CD4-positive, CD25-positive, alpha-beta regulatory T cell (primary cell): ENCODE measurements at regions not wholly inside any gene's neighbourhood (a gene's known extent, or its start where the extent isn't known, plus 50 kb on each side); places are given as distances from the start of the nearest gene placed in this dataset.

Experiments used
- ATAC-seq, 2 donors: fragments of 150-1000 bp; cut with Tn5 transposase; one replicate each; pipeline ENCODE4 v1.10.0; 2021; ENCODE audit warnings: low read depth in 2 of 2, moderate number of reproducible peaks in 2 of 2, moderate library complexity in 1 of 2
- DNase-seq, 3 donors: peaks; one replicate each; pipeline versions ENCODE4 v3.0.0 to v3.0.0-alpha.2; 2012 to 2022; ENCODE audit warnings: mixed read lengths in 1 of 3
- H3K27ac ChIP-seq: one replicate; pipeline ENCODE4 v1.7.0; 2013; ENCODE audit warnings: mild to moderate bottlenecking, low read length; ENCODE audit not compliant: insufficient read depth, poor library complexity, severe bottlenecking
- H3K27me3 ChIP-seq: one replicate; pipeline ENCODE4 v1.7.0; 2013; ENCODE audit warnings: low read length; ENCODE audit not compliant: control insufficient read depth, insufficient read depth
- H3K36me3 ChIP-seq: one replicate; pipeline ENCODE4 v1.7.0; 2013; ENCODE audit warnings: mild to moderate bottlenecking, low read length, moderate library complexity; ENCODE audit not compliant: control insufficient read depth, insufficient read depth
- H3K4me1 ChIP-seq: 2 replicates; pipeline ENCODE4 v1.7.0; 2013; ENCODE audit warnings: mild to moderate bottlenecking, low read length; ENCODE audit not compliant: insufficient read depth, control insufficient read depth, poor library complexity, severe bottlenecking
- H3K4me3 ChIP-seq: one replicate; pipeline ENCODE4 v1.7.0; 2013; ENCODE audit warnings: low read depth, mild to moderate bottlenecking, low read length, moderate library complexity
- H3K9me3 ChIP-seq, 2 experiments: 1 replicate in 1 of 2; 2 replicates in 1 of 2; pipeline ENCODE4 v1.7.0; 2013; ENCODE audit warnings: low read length in 2 of 2, mild to moderate bottlenecking in 1 of 2, moderate library complexity in 1 of 2; ENCODE audit not compliant: control insufficient read depth in 2 of 2
- H3K27ac Mint-ChIP-seq, 3 donors: one replicate each; pipeline ENCODE4 v1.8.0; 2020 to 2022; ENCODE audit warnings: mild to moderate bottlenecking in 3 of 3, mixed read lengths in 3 of 3, moderate library complexity in 2 of 3
- H3K27me3 Mint-ChIP-seq: one replicate; pipeline ENCODE4 v1.8.0; 2022; ENCODE audit warnings: mild to moderate bottlenecking, mixed read lengths
- H3K36me3 Mint-ChIP-seq: one replicate; pipeline ENCODE4 v1.8.0; 2020; ENCODE audit warnings: mixed read lengths
- H3K4me1 Mint-ChIP-seq, 4 donors: one replicate each; pipeline ENCODE4 v1.8.0; 2020 to 2022; ENCODE audit warnings: mixed read lengths in 4 of 4, mild to moderate bottlenecking in 1 of 4
- H3K4me3 Mint-ChIP-seq, 4 donors: one replicate each; pipeline ENCODE4 v1.8.0; 2020 to 2022; ENCODE audit warnings: mild to moderate bottlenecking in 4 of 4, mixed read lengths in 4 of 4, moderate library complexity in 3 of 4
- H3K9me3 Mint-ChIP-seq, 7 donors: one replicate each; pipeline ENCODE4 v1.8.0; 2020 to 2022; ENCODE audit warnings: mixed read lengths in 7 of 7, mild to moderate bottlenecking in 3 of 7, moderate library complexity in 2 of 7

DNA sequence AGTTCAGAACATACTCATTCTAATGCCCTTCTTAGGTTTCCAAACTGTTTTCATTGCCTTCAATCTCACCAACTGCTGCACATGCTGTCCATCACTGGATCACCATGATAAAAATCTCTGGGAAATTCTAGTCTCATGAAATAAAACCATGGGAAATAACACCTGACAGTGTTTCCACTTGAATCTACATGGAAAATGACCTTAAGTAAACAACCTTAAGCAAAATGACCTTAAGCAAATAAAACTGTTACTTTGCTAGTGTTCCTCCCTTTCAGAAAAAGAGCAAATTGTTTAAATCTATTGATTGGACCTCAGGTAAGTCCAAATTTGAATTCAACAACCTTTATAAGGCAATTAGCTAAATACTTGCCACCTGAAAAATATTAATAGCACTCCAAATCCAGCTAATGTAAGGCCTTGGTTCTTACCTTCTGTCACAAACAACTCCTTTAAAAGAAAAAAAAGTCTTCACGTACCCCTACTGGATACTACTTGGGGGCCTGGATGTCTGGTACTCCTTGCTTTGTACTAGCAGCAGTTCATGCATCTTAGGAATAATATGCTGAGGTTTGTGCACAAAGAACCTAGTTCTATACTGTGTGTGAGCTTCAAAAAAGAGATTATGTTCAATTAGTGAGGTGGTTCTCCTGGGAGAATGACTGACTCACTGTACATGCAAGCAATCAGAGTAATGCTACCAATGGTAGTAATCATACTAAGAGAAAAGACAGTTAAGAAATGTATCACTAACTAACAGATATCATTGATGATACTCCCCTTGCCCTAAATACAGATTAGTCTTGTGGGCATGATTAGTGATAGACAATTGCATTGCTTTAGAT, 630.4 kb downstream of the PSAT1 start:
- no peaks in the 10 kb centered on the region for H3K36me3 ChIP-seq
- Mint-ChIP-seq H3K27ac (no peak overlapping the region), H3K4me3 (no peak overlapping the region), H3K9me3 (peaks cover 0 to 6% (median 0%) of the 10 kb centered on the region in 7 donors), H3K27me3 (no peaks in the 10 kb centered on the region), H3K4me1 (no peaks in the 10 kb centered on the region), H3K36me3 (no peaks in the 10 kb centered on the region)
- H3K4me3 ChIP-seq: no peak overlapping the region
- no peaks in the 10 kb centered on the region for H3K27me3 ChIP-seq
- H3K4me1 ChIP-seq: no peaks in the 10 kb centered on the region
- no peak overlapping the region for H3K27ac ChIP-seq
- ATAC-seq (no peak), DNase-seq (no peak)
- H3K9me3 ChIP-seq: no peaks in the 10 kb centered on the region

DNA sequence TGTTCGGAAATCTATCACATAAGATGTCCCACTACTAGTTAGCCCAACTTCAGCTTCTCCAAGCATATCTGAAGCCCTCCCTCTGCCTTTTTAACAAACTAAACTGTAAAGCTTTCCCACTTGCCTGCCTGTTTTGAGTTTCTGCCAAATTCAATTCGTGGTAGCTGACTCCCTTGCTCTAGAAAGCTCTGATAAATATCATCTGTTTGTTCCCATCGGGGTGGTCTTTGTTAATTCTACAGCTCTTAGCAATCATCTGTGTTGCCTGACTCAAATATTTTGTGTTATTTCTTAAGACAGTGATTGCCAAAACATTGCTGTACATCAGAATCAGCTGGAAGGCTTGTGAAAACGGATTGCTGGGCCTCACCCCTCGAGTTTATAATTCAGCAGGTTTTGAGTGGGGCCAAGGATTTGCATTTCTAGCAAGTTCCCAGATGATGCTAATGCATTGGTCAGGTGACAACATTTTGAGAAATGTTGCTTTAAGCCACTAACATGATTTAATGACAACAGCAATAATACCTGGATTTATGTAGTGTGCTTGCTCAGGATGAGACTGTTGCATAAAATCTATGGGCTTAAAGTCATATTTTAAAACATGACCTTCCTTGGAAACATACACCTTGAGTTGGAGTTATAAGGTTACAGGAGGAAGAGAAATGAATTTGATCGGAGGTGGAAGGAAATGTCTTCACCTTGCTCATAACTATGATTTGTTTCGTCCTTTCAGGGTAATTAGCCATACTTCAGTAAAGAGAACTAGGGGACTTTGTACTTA, 631.9 kb downstream of the PSAT1 start:
- Mint-ChIP-seq H3K4me1 (no peaks in the 10 kb centered on the region), H3K27me3 (no peaks in the 10 kb centered on the region), H3K36me3 (no peaks in the 10 kb centered on the region), H3K9me3 (peaks cover 0 to 7% (median 0%) of the 10 kb centered on the region in 7 donors), H3K27ac (no peak overlapping the region), H3K4me3 (no peak overlapping the region)
- ATAC-seq (no peak), DNase-seq (no peak)
- Histone ChIP-seq H3K27ac (no peak overlapping the region), H3K4me3 (no peak overlapping the region), H3K27me3 (no peaks in the 10 kb centered on the region), H3K9me3 (no peaks in the 10 kb centered on the region), H3K4me1 (no peaks in the 10 kb centered on the region), H3K36me3 (no peaks in the 10 kb centered on the region)

DNA sequence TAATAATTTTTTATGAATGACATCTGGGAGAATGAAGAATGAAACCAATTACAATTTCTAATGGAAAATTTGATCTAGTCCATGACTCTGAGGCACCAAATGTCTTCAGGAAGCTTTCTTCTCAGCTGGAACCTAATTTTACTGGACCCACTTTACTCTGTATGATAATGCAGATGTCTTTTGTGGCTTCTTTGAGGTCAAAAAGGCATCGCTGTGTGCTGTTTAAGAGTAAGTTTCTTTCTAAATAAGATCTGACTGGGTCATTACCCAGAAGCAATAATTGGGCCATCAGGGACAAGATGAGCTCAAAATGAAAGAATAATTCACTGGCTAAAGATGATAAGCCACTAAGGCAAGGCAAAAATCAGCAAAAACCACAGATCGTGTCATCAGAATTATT, 633.4 kb downstream of the PSAT1 start:
- no peaks in the 10 kb centered on the region for H3K27me3 Mint-ChIP-seq
- Histone ChIP-seq H3K4me3 (no peak overlapping the region), H3K36me3 (no peaks in the 10 kb centered on the region), H3K27ac (no peak overlapping the region), H3K27me3 (no peaks in the 10 kb centered on the region), H3K9me3 (no peaks in the 10 kb centered on the region), H3K4me1 (no peaks in the 10 kb centered on the region)
- H3K36me3 Mint-ChIP-seq: no peaks in the 10 kb centered on the region
- H3K9me3 Mint-ChIP-seq: peaks cover 0 to 7% (median 1%) of the 10 kb centered on the region in 7 donors
- H3K4me1 Mint-ChIP-seq: no peaks in the 10 kb centered on the region
- DNase-seq (no peak), ATAC-seq (no peak)
- no peak overlapping the region for H3K4me3 Mint-ChIP-seq
- H3K27ac Mint-ChIP-seq: no peak overlapping the region

DNA sequence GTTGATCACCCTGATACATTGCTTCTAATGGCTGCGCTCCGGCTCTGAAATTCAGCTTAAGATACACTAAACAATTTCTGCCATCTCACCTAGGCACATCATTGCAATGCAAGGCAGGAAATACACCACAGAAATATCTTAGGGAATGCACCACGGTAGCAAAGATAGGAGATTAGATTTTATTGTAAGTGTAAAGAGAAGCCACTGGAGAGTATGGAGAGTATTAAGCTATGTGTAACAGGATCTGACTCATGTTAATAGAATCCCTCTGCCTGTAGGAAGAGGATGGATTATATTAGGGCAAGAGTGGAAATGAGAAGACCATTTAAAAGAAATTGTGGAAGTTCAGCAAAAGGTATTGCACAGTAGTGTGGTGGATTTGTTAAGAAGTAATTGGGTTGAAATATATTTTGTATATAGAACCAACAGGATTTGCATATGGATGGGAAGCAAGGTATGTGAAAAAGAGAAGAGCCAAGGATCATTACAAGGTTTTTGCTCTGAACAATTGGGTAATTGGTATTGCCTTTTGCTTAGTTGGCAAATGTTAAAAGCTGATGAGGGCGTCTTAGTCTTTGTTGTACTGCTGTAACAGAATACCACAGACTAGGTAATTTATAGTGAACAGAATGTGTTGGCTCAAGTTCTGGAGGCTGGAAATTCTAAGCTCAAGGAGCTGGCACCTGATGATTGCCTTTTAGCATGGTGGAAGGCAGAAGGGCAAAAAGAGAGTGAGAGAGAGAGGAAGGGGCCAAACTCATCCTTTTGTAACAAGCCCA, 636.1 kb downstream of the PSAT1 start:
- Mint-ChIP-seq H3K27me3 (no peaks in the 10 kb centered on the region), H3K27ac (no peak overlapping the region), H3K4me1 (no peaks in the 10 kb centered on the region), H3K36me3 (no peaks in the 10 kb centered on the region), H3K9me3 (peaks cover 0 to 9% (median 4%) of the 10 kb centered on the region in 7 donors), H3K4me3 (no peak overlapping the region)
- ATAC-seq (no peak), DNase-seq (no peak)
- H3K4me1 ChIP-seq: no peaks in the 10 kb centered on the region
- H3K27me3 ChIP-seq: no peaks in the 10 kb centered on the region
- H3K9me3 ChIP-seq: no peaks in the 10 kb centered on the region
- no peaks in the 10 kb centered on the region for H3K36me3 ChIP-seq
- no peak overlapping the region for H3K27ac ChIP-seq
- no peak overlapping the region for H3K4me3 ChIP-seq

DNA sequence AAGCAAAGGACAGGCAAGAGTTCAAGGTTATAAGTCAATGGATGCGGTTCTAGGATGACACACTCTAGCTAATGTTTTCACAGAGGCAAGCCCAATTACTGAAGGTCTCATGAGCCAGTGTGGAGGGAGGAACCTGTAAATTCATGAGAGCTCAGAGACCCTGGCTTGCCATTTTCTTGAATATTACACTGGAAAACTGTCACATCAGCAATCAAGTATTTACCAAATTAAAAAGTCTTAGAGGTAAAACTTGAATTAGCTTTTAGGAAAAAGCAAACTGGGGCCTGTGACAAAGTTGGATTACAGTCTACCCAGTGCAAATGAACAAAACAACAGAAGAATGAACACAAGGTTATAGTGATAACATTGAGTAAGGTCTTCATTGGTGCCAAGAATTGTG, 636.9 kb upstream of the TLE4 start:
- no peak for DNase-seq
- no peaks in the 10 kb centered on the region for H3K4me1 Mint-ChIP-seq
- H3K9me3 ChIP-seq: no peaks in the 10 kb centered on the region

DNA sequence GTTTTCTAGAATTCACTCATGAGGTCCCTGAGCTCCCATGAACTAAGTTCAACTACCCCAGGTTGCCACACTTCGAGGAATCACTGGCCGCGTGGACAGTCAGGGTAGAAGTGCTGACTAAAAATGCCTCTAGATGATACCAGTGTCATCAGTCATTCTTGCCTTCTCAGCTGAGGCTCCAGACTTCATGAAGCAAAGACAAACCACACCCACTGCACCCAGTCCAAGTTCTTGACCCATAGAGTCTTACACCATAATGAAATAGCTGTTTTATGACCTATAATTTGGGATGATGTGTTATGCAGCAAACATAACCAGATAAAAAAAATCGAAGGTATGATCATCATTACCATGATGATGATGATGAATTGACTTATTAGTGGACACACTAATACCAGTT, 632.9 kb upstream of the TLE4 start:
- no peak overlapping the region for H3K4me3 ChIP-seq
- no peaks in the 10 kb centered on the region for H3K4me1 Mint-ChIP-seq
- no peak overlapping the region for H3K27ac Mint-ChIP-seq
- H3K4me3 Mint-ChIP-seq: no peak overlapping the region
- no peaks in the 10 kb centered on the region for H3K36me3 Mint-ChIP-seq
- ATAC-seq (no peak), DNase-seq (no peak)
- no peak overlapping the region for H3K27ac ChIP-seq
- no peaks in the 10 kb centered on the region for H3K27me3 Mint-ChIP-seq
- H3K36me3 ChIP-seq: no peaks in the 10 kb centered on the region
- peaks cover 0 to 8% (median 3%) of the 10 kb centered on the region in 7 donors for H3K9me3 Mint-ChIP-seq
- no peaks in the 10 kb centered on the region for H3K9me3 ChIP-seq
- H3K27me3 ChIP-seq: no peaks in the 10 kb centered on the region
- H3K4me1 ChIP-seq: no peaks in the 10 kb centered on the region

More for the DNA sequence above, 636.9 kb upstream of the TLE4 start:
- H3K27ac ChIP-seq: no peak overlapping the region
- no peaks in the 10 kb centered on the region for H3K36me3 ChIP-seq
- Mint-ChIP-seq H3K27me3 (no peaks in the 10 kb centered on the region), H3K27ac (no peak overlapping the region), H3K36me3 (no peaks in the 10 kb centered on the region), H3K4me3 (no peak overlapping the region), H3K9me3 (peaks cover 0 to 10% (median 3%) of the 10 kb centered on the region in 7 donors)
- no peaks in the 10 kb centered on the region for H3K4me1 ChIP-seq
- H3K27me3 ChIP-seq: no peaks in the 10 kb centered on the region
- no peak for ATAC-seq
- no peak overlapping the region for H3K4me3 ChIP-seq

DNA sequence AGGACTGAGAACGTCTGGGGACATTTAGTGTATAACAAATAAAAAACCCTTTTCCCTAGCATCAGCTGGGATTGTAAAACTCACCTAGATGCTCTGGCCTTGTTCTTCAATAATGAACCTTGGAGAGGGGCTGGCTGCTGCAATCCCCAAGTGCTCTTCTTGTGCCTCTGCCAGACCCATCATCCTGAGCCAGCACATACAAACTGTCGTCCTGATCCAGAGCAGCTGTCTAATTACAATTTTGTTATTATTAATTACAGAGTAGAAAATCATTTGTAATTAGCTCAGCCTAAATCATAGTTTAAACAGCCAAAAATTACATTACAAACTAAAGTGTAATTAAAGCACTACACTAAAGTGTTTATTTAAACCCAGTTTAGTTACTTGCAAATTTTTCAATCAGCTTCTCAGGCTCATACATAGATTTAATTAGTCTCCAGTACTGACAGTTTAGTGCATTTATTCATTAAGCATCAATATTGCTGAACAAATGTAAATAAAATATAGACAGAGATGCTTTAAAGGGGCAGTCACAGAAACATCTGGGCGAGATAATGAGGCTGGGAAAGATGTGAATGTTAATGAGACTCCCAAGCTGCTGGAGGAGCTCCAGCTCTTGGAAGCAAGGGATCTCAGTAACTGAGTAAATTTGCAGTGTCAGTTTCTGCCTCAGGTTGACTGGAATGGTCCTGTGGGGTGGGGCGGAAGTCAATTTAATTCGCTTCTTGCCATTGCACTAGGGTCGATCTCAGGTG, 632.3 kb upstream of the TLE4 start:
- Histone ChIP-seq H3K27me3 (no peaks in the 10 kb centered on the region), H3K4me1 (no peaks in the 10 kb centered on the region), H3K36me3 (no peaks in the 10 kb centered on the region), H3K4me3 (no peak overlapping the region), H3K27ac (no peak overlapping the region), H3K9me3 (no peaks in the 10 kb centered on the region)
- no peaks in the 10 kb centered on the region for H3K36me3 Mint-ChIP-seq
- H3K4me3 Mint-ChIP-seq: no peak overlapping the region
- no peak for DNase-seq
- H3K27me3 Mint-ChIP-seq: no peaks in the 10 kb centered on the region
- ATAC-seq: no peak
- H3K27ac Mint-ChIP-seq: no peak overlapping the region
- peaks cover 0 to 8% (median 6%) of the 10 kb centered on the region in 7 donors for H3K9me3 Mint-ChIP-seq
- no peaks in the 10 kb centered on the region for H3K4me1 Mint-ChIP-seq
